HEK293T (cell line): ENCODE measurements at regions not wholly inside any gene's neighbourhood (a gene's known extent, or its start where the extent isn't known, plus 50 kb on each side); places are given as distances from the start of the nearest gene placed in this dataset.
"Not testable (repeated sequence)": the region's sequence is repeated elsewhere in the genome, so short reads cannot be mapped to it uniquely, and the experiment has no call there.

ENCODE experiments used
- CTCF ChIA-PET: fragments of 350-600 bp; formaldehyde crosslinking; extraction: SDS; loops from one replicate; lab custom pipeline; 2021; ENCODE audit warnings: antibody characterized with exemption, inconsistent platforms; lab: Yijun Ruan, JAX
- POLR2A ChIA-PET: fragments of 350-600 bp; formaldehyde crosslinking; extraction: SDS; loops from one replicate; lab custom pipeline; 2020; ENCODE audit warnings: antibody characterized with exemption, inconsistent platforms; lab: Yijun Ruan, JAX
- DNase-seq: peaks from one replicate; pipeline ENCODE4 v3.0.0; 2012; ENCODE audit warnings: mixed read lengths; ENCODE audit errors: extremely low spot score
- ARNT ChIP-seq: fragments of 450-650 bp; IDR thresholded peaks from 2 replicates; pipeline ENCODE4 v1.6.1; 2017; ENCODE audit warnings: mild to moderate bottlenecking
- BHLHE40 ChIP-seq: fragments of 450-650 bp; IDR thresholded peaks from 2 replicates; pipeline ENCODE4 v1.6.1; 2016; ENCODE audit warnings: mild to moderate bottlenecking, moderate library complexity, borderline replicate concordance
- CTBP1 ChIP-seq: fragments of 450-650 bp; IDR thresholded peaks from 2 replicates; pipeline ENCODE4 v1.6.1; 2016; ENCODE audit warnings: borderline replicate concordance
- ELF4 ChIP-seq: fragments of 450-650 bp; IDR thresholded peaks from 2 replicates; pipeline ENCODE4 v1.6.1; 2017; ENCODE audit warnings: antibody characterized with exemption
- FOXA1 ChIP-seq: fragments of 450-650 bp; IDR thresholded peaks from 2 replicates; pipeline ENCODE4 v1.6.1; 2016; ENCODE audit warnings: mild to moderate bottlenecking
- FOXK2 ChIP-seq: fragments of 450-650 bp; IDR thresholded peaks from 2 replicates; pipeline ENCODE4 v1.6.1; 2016; ENCODE audit warnings: mild to moderate bottlenecking
- FOXM1 ChIP-seq: fragments of 450-650 bp; IDR thresholded peaks from 2 replicates; pipeline ENCODE4 v1.6.1; 2017; ENCODE audit warnings: mild to moderate bottlenecking, borderline replicate concordance
- HDGF ChIP-seq: fragments of 450-650 bp; IDR thresholded peaks from 2 replicates; pipeline ENCODE4 v1.6.1; 2017; ENCODE audit warnings: antibody characterized with exemption, borderline replicate concordance
- L3MBTL2 ChIP-seq: fragments of 450-650 bp; conservative IDR thresholded peaks from 2 replicates; pipeline ENCODE4 v1.6.1; 2016; ENCODE audit warnings: mild to moderate bottlenecking
- LEF1 ChIP-seq: fragments of 450-650 bp; IDR thresholded peaks from 2 replicates; pipeline ENCODE4 v1.6.1; 2017; ENCODE audit warnings: mild to moderate bottlenecking, borderline replicate concordance
- NFRKB ChIP-seq: fragments of 450-650 bp; IDR thresholded peaks from 2 replicates; pipeline ENCODE4 v1.6.1; 2016; ENCODE audit warnings: mild to moderate bottlenecking, moderate library complexity
- SP1 ChIP-seq: fragments of 450-650 bp; IDR thresholded peaks from 2 replicates; pipeline ENCODE4 v1.6.1; 2017
- SUZ12 ChIP-seq: fragments of 450-650 bp; IDR thresholded peaks from 2 replicates; pipeline ENCODE4 v1.6.1; 2016; ENCODE audit warnings: mild to moderate bottlenecking
- TARDBP ChIP-seq: fragments of 450-650 bp; IDR thresholded peaks from 2 replicates; pipeline ENCODE4 v1.6.1; 2016
- ZNF384 ChIP-seq: fragments of 450-650 bp; IDR thresholded peaks from 2 replicates; pipeline ENCODE4 v1.6.1; 2016
- TF ChIP-seq, protein P1 (sequence below): fragments of 450-650 bp; IDR thresholded peaks from 2 replicates; pipeline ENCODE4 v1.6.1; 2016

DNA sequence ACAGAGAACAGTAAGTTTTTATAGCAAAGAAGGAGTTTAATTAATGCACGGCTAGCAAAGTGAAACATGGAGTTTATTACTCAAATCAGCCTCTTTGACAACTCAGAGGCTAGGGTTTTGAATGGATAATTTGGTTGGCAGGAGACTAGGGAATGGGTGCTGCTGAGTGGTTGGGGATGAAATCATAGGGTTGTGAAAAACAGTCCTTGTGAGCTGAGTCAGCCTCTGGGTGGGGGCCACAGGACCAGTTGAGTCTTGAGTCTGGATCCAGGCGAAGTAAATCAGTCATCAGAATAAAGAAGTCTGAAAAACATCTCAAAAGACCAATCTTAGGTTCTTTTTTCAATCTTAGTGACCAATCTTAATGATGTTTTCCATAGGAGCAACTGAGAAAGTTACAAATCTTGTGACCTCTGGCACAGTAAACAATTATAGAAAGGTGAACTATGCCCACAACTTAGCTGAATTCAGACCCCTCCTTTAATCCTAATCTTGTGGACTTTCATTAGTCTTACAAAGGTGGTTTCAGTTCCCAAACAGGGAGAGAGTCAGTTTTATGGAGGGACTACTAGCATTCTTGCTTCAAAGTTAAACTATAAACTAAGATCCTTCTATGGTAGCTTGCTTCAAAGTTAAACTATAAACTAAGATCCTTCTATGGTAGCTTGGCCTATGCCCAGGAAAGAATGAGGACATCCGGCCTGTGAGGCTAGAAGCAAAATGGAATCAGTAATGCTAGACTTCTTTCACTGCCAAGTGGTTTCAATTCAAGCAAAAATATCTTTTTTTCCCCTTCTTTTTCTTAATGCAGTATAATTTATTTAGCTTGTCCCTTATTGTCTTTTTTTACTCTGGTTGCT lies 84.5 kb downstream of the AASDHPPT start:
- DNase-seq: no peak
- TF ChIP-seq FOXK2 (no peak), ELF4 (no peak), BHLHE40 (no peak), SP1 (no peak), L3MBTL2 (no peak)
- CTCF ChIA-PET: no interaction called here
- POLR2A ChIA-PET: no interaction called here

DNA sequence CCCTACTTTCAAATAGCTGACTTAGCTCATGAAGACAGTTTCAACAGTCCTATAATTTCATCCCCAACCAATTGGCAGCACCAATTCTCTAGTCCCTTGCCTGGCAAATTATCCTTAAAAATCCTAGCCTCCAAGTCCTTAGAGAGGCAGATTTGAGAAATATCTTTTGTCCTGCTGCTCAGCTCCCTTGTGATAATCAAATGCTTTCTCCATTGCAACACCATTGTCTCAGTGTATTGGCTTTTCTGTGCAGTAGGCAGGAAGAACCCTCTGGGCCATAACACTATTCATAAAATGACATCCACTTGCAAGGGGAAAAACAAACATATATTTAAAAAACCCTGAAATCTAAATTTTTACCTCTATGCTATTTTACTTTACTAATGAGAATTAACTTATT lies 89.6 kb downstream of the AASDHPPT start:
- TF ChIP-seq FOXA1 (no peak), SUZ12 (no peak), BHLHE40 (no peak), L3MBTL2 (no peak), ARNT (no peak), LEF1 (no peak), NFRKB (no peak), FOXM1 (no peak), FOXK2 (no peak), HDGF (no peak)
- TF ChIP-seq, protein P1, sequence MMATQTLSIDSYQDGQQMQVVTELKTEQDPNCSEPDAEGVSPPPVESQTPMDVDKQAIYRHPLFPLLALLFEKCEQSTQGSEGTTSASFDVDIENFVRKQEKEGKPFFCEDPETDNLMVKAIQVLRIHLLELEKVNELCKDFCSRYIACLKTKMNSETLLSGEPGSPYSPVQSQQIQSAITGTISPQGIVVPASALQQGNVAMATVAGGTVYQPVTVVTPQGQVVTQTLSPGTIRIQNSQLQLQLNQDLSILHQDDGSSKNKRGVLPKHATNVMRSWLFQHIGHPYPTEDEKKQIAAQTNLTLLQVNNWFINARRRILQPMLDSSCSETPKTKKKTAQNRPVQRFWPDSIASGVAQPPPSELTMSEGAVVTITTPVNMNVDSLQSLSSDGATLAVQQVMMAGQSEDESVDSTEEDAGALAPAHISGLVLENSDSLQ: no peak
- no peak for DNase-seq
- ChIA-PET CTCF (no interaction called here), POLR2A (no interaction called here)

DNA sequence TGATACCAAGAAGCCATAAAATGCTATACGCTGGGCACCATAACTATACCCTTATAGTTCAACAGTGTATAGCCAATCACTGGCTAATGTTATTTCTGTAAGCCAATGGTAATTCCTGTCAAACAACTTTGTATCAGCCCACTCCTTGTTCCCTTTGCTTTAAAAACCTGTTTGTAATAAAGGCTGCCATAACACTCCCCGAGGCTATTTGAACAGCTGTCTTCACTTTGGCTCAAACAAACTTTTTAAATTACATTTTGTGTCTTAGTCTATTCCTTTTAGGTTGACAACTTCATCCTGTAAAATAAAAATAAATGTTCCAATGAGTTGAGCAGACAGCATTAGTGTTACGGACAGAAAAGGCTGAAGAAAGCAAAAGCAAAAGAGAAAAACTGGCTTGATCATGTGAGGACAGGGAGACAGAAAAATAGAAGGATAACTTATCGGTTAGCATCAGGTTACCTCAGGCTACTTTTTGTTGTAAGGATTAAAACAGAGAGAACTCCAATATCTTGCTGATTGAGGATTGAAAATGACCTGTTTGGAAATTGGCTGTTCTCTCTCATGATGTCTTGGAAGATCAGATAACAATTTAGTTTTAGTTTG lies 95.0 kb downstream of the AASDHPPT start:
- DNase-seq: no peak
- ChIA-PET POLR2A (no interaction called here), CTCF (no interaction called here)
- TF ChIP-seq L3MBTL2 (no peak), CTBP1 (no peak), HDGF (no peak), FOXA1 (no peak), LEF1 (no peak), ZNF384 (no peak), FOXK2 (no peak), FOXM1 (no peak), NFRKB (no peak)
- TF ChIP-seq, protein P1: no peak

DNA sequence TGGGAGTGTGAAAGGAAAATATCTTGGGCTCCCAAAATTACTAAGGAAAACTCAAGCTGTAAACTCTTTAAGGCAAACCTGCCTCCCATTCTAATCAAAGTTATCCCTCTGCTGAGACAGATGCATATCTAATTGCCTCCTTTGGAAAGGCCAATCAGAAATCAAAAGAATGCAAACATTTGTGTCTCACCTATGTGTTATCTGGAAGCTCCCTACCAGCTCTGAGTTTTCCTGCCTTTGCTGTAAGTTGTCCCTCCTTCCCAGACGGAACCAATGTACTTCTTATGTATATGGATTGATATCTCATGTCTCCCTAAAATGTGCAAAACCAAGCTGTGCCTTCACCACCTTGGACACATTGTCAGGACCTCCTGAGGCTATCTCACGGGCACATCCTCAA lies 95.8 kb downstream of the AASDHPPT start:
- TF ChIP-seq, protein P1: no peak
- TF ChIP-seq SUZ12 (no peak), ELF4 (no peak), BHLHE40 (no peak), LEF1 (no peak), HDGF (no peak), FOXA1 (no peak), ARNT (no peak)
- DNase-seq: no peak
- CTCF ChIA-PET: no interaction called here
- POLR2A ChIA-PET: no interaction called here

DNA sequence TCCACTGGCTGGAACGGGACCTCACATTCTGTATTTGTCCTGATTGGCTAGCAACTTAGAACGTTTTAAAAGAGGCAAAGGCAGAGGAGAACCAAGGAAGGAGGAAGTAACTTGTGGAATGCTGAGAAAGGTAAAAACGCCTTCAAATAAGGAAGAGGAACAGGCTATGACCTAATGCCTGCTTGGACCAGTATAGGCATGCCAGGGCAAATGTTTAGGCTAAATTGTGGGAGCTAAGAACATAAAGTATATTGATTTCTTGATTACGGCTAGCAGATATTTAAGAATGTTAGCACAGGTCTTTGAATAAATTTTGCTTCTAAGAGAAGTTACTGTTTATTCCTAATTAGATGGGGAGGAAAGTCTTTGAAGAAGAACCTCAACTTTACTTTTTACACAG lies 96.5 kb downstream of the AASDHPPT start:
- DNase-seq, POLR2A ChIA-PET, CTCF ChIA-PET: not testable (repeated sequence)

DNA sequence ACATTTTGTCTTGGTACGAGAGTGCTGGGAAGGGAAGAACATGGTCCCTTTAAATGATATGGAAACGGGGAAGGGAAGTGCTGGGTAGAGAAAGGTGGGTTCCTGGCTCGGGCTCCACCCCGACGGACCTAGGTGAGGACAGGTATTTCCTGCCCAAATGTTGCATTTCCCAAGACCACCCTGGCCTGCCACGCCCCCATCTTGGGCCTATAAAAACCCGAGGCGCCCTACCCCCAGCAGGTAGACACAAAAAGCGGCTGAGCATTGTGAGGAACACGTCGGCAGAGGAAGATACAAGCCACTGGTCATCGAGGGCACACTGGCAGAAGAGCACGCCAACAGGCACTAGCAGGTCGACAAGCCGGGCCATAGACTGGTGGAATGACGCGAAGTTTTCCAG lies 99.4 kb downstream of the AASDHPPT start:
- no peak for DNase-seq
- TF ChIP-seq NFRKB (no peak), LEF1 (no peak), SP1 (no peak), ELF4 (no peak), TARDBP (no peak), CTBP1 (no peak), BHLHE40 (no peak), HDGF (no peak), L3MBTL2 (no peak), FOXK2 (no peak), FOXA1 (no peak), SUZ12 (no peak)
- ChIA-PET POLR2A (no interaction called here), CTCF (no interaction called here)
